Choroid plexus epithelial cell (primary cell): ENCODE measurements at regions not wholly inside any gene's neighbourhood (a gene's known extent, or its start where the extent isn't known, plus 50 kb on each side); places are given as distances from the start of the nearest gene placed in this dataset.

ENCODE experiments used
- DNase-seq: peaks from one replicate; pipeline ENCODE4 v3.0.0-alpha.2; 2010; ENCODE audit warnings: low read depth
- H3K4me3 ChIP-seq: 2 replicates; pipeline ENCODE4 v1.5.1; 2011; ENCODE audit warnings: low read depth, mild to moderate bottlenecking, control low read depth, low read length, moderate library complexity
- CTCF ChIP-seq: conservative IDR thresholded peaks from 2 replicates; pipeline ENCODE4 v1.5.1; 2011; ENCODE audit warnings: low read depth, mild to moderate bottlenecking, control low read depth, inconsistent platforms, low read length, moderate library complexity

- no peak for TF ChIP-seq CTCF
- H3K4me3 ChIP-seq: no peak overlapping the region
- DNase-seq: no peak
Observed at GRCh38 chr1:193787061-193787460, 600.6 kb upstream of the B3GALT2 start.

GRCh38 chr1:193785850-193786420 is 599.5 kb upstream of the B3GALT2 start:
- H3K4me3 ChIP-seq: no peak overlapping the region
- no peak for TF ChIP-seq CTCF
- DNase-seq: no peak

GRCh38 chr1:193774536-193775323 is 588.3 kb upstream of the B3GALT2 start:
- no peak overlapping the region for H3K4me3 ChIP-seq
- no peak for TF ChIP-seq CTCF
- no peak for DNase-seq

GRCh38 chr1:193771596-193771995 is 585.2 kb upstream of the B3GALT2 start:
- no peak for TF ChIP-seq CTCF
- H3K4me3 ChIP-seq: no peak overlapping the region

GRCh38 chr1:193769651-193770050 is 583.2 kb upstream of the B3GALT2 start:
- DNase-seq: no peak
- no peak for TF ChIP-seq CTCF
- no peak overlapping the region for H3K4me3 ChIP-seq

More at GRCh38 chr1:193771596-193771995, 585.2 kb upstream of the B3GALT2 start:
- no peak for DNase-seq

GRCh38 chr1:193767886-193768285 is 581.5 kb upstream of the B3GALT2 start:
- TF ChIP-seq CTCF: no peak
- DNase-seq: no peak
- no peak overlapping the region for H3K4me3 ChIP-seq

GRCh38 chr1:193766329-193766728 is 579.9 kb upstream of the B3GALT2 start:
- TF ChIP-seq CTCF: no peak
- no peak overlapping the region for H3K4me3 ChIP-seq
- DNase-seq: no peak
